Gastrocnemius medialis (tissue), 4 donors: ENCODE measurements at regions not wholly inside any gene's neighbourhood (a gene's known extent, or its start where the extent isn't known, plus 50 kb on each side); places are given as distances from the start of the nearest gene placed in this dataset.

Experiments
- ATAC-seq, 2 donors: fragments of 150-250 bp; one replicate each; pipeline ENCODE4 v1.9.1; 2016
- DNase-seq, 2 donors: peaks; one replicate each; pipeline ENCODE4 v3.0.0-alpha.2; 2019
- H3K27ac ChIP-seq, 4 donors: fragments of 200-600 bp; sonication (generic); 1 replicate in 1 of 4; 2 replicates in 3 of 4; pipeline ENCODE4 v1.5.1; 2016 to 2018; ENCODE audit warnings: mild to moderate bottlenecking in 2 of 4, moderate library complexity in 1 of 4
- H3K27me3 ChIP-seq, 3 donors: fragments of 200-600 bp; sonication (generic) in 2 of 3; 1 replicate in 1 of 3; 2 replicates in 2 of 3; pipeline versions ENCODE4 v1.5.1 to v1.6.0; 2016 to 2019; ENCODE audit warnings: mild to moderate bottlenecking in 1 of 3, moderate library complexity in 1 of 3
- H3K36me3 ChIP-seq, 2 donors: fragments of 200-600 bp; sonication (generic) in 1 of 2; one replicate each; pipeline ENCODE4 v1.5.1; 2017 to 2018
- H3K4me1 ChIP-seq, 2 donors: fragments of 200-600 bp; sonication (generic) in 1 of 2; one replicate each; pipeline ENCODE4 v1.5.1; 2016 to 2017; ENCODE audit warnings: mild to moderate bottlenecking in 2 of 2
- H3K4me3 ChIP-seq, 4 donors: fragments of 200-600 bp; sonication (generic) in 3 of 4; 1 replicate in 1 of 4; 2 replicates in 3 of 4; pipeline ENCODE4 v1.5.1; 2016 to 2019; ENCODE audit warnings: mild to moderate bottlenecking in 2 of 4
- H3K9me3 ChIP-seq, 3 donors: fragments of 200-600 bp; sonication (generic) in 2 of 3; 1 replicate in 1 of 3; 2 replicates in 2 of 3; pipeline ENCODE4 v1.5.1; 2016 to 2019
- CTCF ChIP-seq, 5 experiments: fragments of 450-650 bp in 3 of 5; fragments of 200-600 bp in 2 of 5; sonication (generic) in 2 of 5; IDR thresholded peaks in 4 of 5; conservative IDR thresholded peaks in 1 of 5; 1 replicate in 4 of 5; 2 replicates in 1 of 5; pipeline ENCODE4 v1.5.1; 2016 to 2019; ENCODE audit warnings: antibody characterized with exemption in 5 of 5, mild to moderate bottlenecking in 3 of 5, moderate library complexity in 3 of 5
- POLR2A ChIP-seq, 2 donors: fragments of 450-650 bp; IDR thresholded peaks; one replicate each; pipeline ENCODE4 v1.6.1; 2017; ENCODE audit warnings: antibody characterized with exemption in 2 of 2, mild to moderate bottlenecking in 2 of 2, moderate library complexity in 2 of 2
- in situ Hi-C, 4 donors: fragments of 200-750 bp; cut with MboI; loops; one replicate each; pipeline versions ENCODE4 v1.15.0 to v1.8.0; 2017; ENCODE audit warnings: low sequenced_read_pairs in 4 of 4
- intact Hi-C: fragments of 100-400 bp; cut with DNase I; formaldehyde crosslinking; loops from one replicate; pipeline ENCODE4 v1.15.1; 2023; ENCODE audit warnings: low total_unique reads

GRCh38 chr2:236449167-236449761 is 120.4 kb upstream of the ACKR3 start:
- no peaks in the 10 kb centered on the region for H3K4me1 ChIP-seq
- no peaks in the 10 kb centered on the region for H3K36me3 ChIP-seq
- no peak overlapping the region for H3K27ac ChIP-seq
- TF ChIP-seq POLR2A (IDR thresholded peaks at IDR 0.05) (no peak), CTCF (IDR thresholded peaks at IDR 0.05 in 4 of 5, conservative IDR thresholded peaks at IDR 0.05 in 1 of 5) (no peak)
- ATAC-seq (no peak), DNase-seq (no peak)
- no peaks in the 10 kb centered on the region for H3K9me3 ChIP-seq
- in situ Hi-C loops (no loop called here), intact Hi-C loops (no loop called here)
- H3K27me3 ChIP-seq = no peaks in the 10 kb centered on the region
- H3K4me3 ChIP-seq = no peak overlapping the region

- no peaks in the 10 kb centered on the region for H3K4me1 ChIP-seq
- no peaks in the 10 kb centered on the region for H3K36me3 ChIP-seq
- TF ChIP-seq CTCF (IDR thresholded peaks at IDR 0.05 in 4 of 5, conservative IDR thresholded peaks at IDR 0.05 in 1 of 5) = no peak
- no peak for TF ChIP-seq POLR2A (IDR thresholded peaks at IDR 0.05)
- H3K27me3 ChIP-seq = peaks cover 0 to 3% (median 0%) of the 10 kb centered on the region in 3 donors
- no peak for ATAC-seq
- DNase-seq = no peak
- H3K4me3 ChIP-seq = no peak overlapping the region
- in situ Hi-C loops (no loop called here), intact Hi-C loops (no loop called here)
- no peak overlapping the region for H3K27ac ChIP-seq
- no peaks in the 10 kb centered on the region for H3K9me3 ChIP-seq
Observed at GRCh38 chr2:236452238-236452637, 117.4 kb upstream of the ACKR3 start.

- in situ Hi-C loops = no loop called here
Observed at GRCh38 chr2:236454076-236454475, 115.5 kb upstream of the ACKR3 start.

GRCh38 chr2:236459393-236459792 is 110.2 kb upstream of the ACKR3 start:
- intact Hi-C loops = no loop called here
- DNase-seq (no peak), ATAC-seq (no peak)
- Histone ChIP-seq H3K27ac (no peak overlapping the region), H3K36me3 (no peaks in the 10 kb centered on the region), H3K9me3 (peaks cover 0 to 3% (median 0%) of the 10 kb centered on the region in 3 donors), H3K4me3 (no peak overlapping the region), H3K27me3 (peaks cover 0 to 3% (median 0%) of the 10 kb centered on the region in 3 donors), H3K4me1 (no peaks in the 10 kb centered on the region)
- no peak for TF ChIP-seq POLR2A (IDR thresholded peaks at IDR 0.05)
- TF ChIP-seq CTCF (IDR thresholded peaks at IDR 0.05 in 4 of 5, conservative IDR thresholded peaks at IDR 0.05 in 1 of 5) = no peak
- in situ Hi-C loops = no loop called here

More at GRCh38 chr2:236454076-236454475, 115.5 kb upstream of the ACKR3 start:
- ATAC-seq (no peak), DNase-seq (no peak)
- intact Hi-C loops = no loop called here
- no peaks in the 10 kb centered on the region for H3K9me3 ChIP-seq
- H3K27me3 ChIP-seq = peaks cover 0 to 3% (median 0%) of the 10 kb centered on the region in 3 donors
- H3K36me3 ChIP-seq = no peaks in the 10 kb centered on the region
- no peak for TF ChIP-seq CTCF (IDR thresholded peaks at IDR 0.05 in 4 of 5, conservative IDR thresholded peaks at IDR 0.05 in 1 of 5)
- TF ChIP-seq POLR2A (IDR thresholded peaks at IDR 0.05) = no peak
- no peak overlapping the region for H3K4me3 ChIP-seq
- no peak overlapping the region for H3K27ac ChIP-seq
- no peaks in the 10 kb centered on the region for H3K4me1 ChIP-seq

- Histone ChIP-seq H3K9me3 (peaks cover 0 to 3% (median 0%) of the 10 kb centered on the region in 3 donors), H3K27ac (no peak overlapping the region), H3K36me3 (no peaks in the 10 kb centered on the region), H3K4me1 (no peaks in the 10 kb centered on the region), H3K4me3 (no peak overlapping the region), H3K27me3 (no peaks in the 10 kb centered on the region)
- no peak for DNase-seq
- in situ Hi-C loops = no loop called here
- intact Hi-C loops = no loop called here
- no peak for ATAC-seq
- no peak for TF ChIP-seq POLR2A (IDR thresholded peaks at IDR 0.05)
- TF ChIP-seq CTCF (IDR thresholded peaks at IDR 0.05 in 4 of 5, conservative IDR thresholded peaks at IDR 0.05 in 1 of 5) = no peak
Observed at GRCh38 chr2:236464140-236464539, 105.5 kb upstream of the ACKR3 start.
